ENCODE measurements at regions not wholly inside any gene's neighbourhood (a gene's known extent, or its start where the extent isn't known, plus 50 kb on each side); places are given as distances from the start of the nearest gene placed in this dataset.

DNA sequence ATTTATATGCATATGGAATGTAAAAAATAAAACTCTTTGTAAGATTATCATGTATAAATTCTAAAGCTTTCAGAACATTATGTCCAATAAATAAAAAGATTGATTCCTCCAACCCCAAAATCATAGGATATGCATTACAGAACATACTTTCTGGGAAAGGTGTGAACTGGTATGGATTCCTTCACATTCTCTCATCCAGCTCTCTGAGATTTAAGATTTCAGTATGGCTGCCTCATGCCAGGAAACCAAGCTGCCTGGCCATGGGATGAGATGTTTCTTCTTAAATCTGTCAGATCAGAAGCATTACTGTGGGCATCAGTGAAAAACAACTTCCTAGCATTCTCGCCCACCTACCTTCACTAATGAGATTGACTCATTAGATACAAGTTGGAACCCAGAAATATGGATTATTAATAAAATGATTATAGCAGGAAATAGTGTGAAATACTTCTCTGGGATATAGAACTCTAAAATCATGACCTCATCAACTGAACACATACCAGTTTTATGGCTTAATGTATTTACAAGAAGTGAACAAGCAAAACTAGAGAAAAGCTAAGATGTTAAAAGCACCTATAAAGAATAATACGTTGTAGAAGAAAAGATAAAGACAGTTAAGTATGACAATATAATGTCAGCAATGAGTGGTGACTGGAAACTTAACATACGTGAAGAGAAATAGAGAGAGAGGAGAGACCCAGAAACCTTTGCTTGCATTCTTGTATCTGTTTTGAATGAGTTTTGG lies 171.6 kb upstream of the PHACTR1 start:
- Histone ChIP-seq H2AK5ac (ENCODE audit: insufficient read length, low read length) (no peak overlapping the region), H4K91ac (ENCODE audit: insufficient read length, low read depth, low read length) (no peak overlapping the region), H3K27ac (ENCODE audit: insufficient read length, low read depth, low read length) (no peak overlapping the region), H2BK12ac (ENCODE audit: insufficient read length, low read depth, low read length) (no peak overlapping the region), H4K20me1 (ENCODE audit: control insufficient read depth, insufficient read depth, insufficient read length) (no peaks in the 10 kb centered on the region), H3K23me2 (ENCODE audit: insufficient read length, low read depth, low read length, poor library complexity, severe bottlenecking) (no peaks in the 10 kb centered on the region), H2AFZ (ENCODE audit: low read length) (no peak overlapping the region), H2BK120ac (ENCODE audit: low read depth, low read length, poor library complexity, severe bottlenecking) (no peak overlapping the region), H3K79me1 (ENCODE audit: insufficient read depth, low read depth, low read length, poor library complexity, severe bottlenecking) (no peaks in the 10 kb centered on the region), H3K4ac (ENCODE audit: low read depth, low read length) (no peak overlapping the region), H3K4me2 (ENCODE audit: insufficient read depth, insufficient read length, low read length) (no peak overlapping the region), H3K18ac (ENCODE audit: insufficient read length, low read depth, low read length) (no peak overlapping the region), H3K27me3 (ENCODE audit: insufficient read depth, low read length) (no peaks in the 10 kb centered on the region), H3K79me2 (ENCODE audit: insufficient read depth, low read length) (no peaks in the 10 kb centered on the region; the same call in 1 of the 2 replicates), H3K9me3 (ENCODE audit: control insufficient read depth, low read depth, low read length) (no peaks in the 10 kb centered on the region), H2BK5ac (ENCODE audit: insufficient read length, low read length) (no peak overlapping the region), H3K23ac (ENCODE audit: insufficient read length, low read depth, low read length) (no peak overlapping the region), H2BK20ac (ENCODE audit: low read depth, low read length, poor library complexity, severe bottlenecking) (no peak overlapping the region), H4K8ac (replicated peaks; ENCODE audit: insufficient read length, low read depth, low read length) (no peak overlapping the region), H3K9ac (ENCODE audit: extremely low read depth, insufficient read length, low read length) (no peak overlapping the region), H3K4me1 (ENCODE audit: insufficient read depth, low read length) (no peaks in the 10 kb centered on the region), H3K14ac (ENCODE audit: insufficient read depth, low read length) (no peak overlapping the region), H3K56ac (ENCODE audit: insufficient read length, low read depth, low read length) (no peak overlapping the region), H3T11ph (ENCODE audit: low read length) (no peak overlapping the region), H2BK15ac (ENCODE audit: low read depth, low read length) (no peak overlapping the region), H4K5ac (ENCODE audit: insufficient read length, low read depth, low read length) (no peak overlapping the region)
- no peak for DNase-seq
- H3K4me3 Mint-ChIP-seq, result no peak overlapping the region
- no peaks in the 10 kb centered on the region for H3K4me1 Mint-ChIP-seq
- no peak for TF ChIP-seq CTCF (conservative IDR thresholded peaks at IDR 0.05)
- peaks cover 0 to 11% (median 0%) of the 10 kb centered on the region in 3 experiments; a peak in 4 of 7 replicates for H3K36me3 Mint-ChIP-seq (ENCODE audit: insufficient read depth in 1 of 3, low read depth in 3 of 3)
- no CpG with 5 or more reads among the region's 3 CpGs for WGBS (ENCODE audit: extremely low coverage, insufficient read length, low lambda C conversion rate)
- peaks cover 19 to 23% of the 10 kb centered on the region in 2 experiments for H3K9me3 Mint-ChIP-seq
- H3K27me3 Mint-ChIP-seq (ENCODE audit: low read depth), result no peaks in the 10 kb centered on the region; the same call in 1 of the 2 replicates
- no peak overlapping the region for H3K27ac Mint-ChIP-seq

Measured in H9 (cell line).